ENCODE measurements at regions not wholly inside any gene's neighbourhood (a gene's known extent, or its start where the extent isn't known, plus 50 kb on each side); places are given as distances from the start of the nearest gene placed in this dataset.

DNA sequence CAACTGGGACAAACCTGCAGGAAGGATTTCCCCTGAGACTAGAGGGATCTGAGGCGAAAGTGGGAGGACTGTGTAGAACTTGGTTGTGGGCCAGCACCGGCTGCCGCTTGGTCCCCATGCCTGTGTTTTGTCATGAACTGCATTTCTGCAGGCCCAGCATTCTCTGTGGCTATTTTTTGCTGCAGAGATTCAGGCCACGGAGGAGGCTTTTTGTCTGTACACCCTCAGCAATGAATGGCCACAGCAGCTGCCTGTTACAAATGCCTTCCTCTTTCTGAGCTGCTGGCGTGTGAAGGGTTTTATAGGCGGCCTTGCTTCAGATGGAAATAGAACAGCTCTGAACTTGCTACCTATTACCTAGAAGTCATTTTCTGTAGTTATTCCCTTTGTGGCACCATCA lies 164.4 kb downstream of the SH2D4B start:
- DNase-seq (ENCODE audit: low spot score in 2 of 2) = no peak
- H3K27me3 ChIP-seq = no peaks in the 10 kb centered on the region
- no peak overlapping the region for H3K27ac ChIP-seq
- 35 to 40% methylated on average over 6 of the region's 6 CpGs for WGBS, 2 donors
- H3K4me3 ChIP-seq = no peak overlapping the region
- peaks cover 0 to 4% (median 0%) of the 10 kb centered on the region in 4 donors for H3K4me1 ChIP-seq
- no peaks in the 10 kb centered on the region for H3K9me3 ChIP-seq
- no peaks in the 10 kb centered on the region for H3K36me3 ChIP-seq
- no peak for TF ChIP-seq EP300 (IDR thresholded peaks at IDR 0.05)
- no peak for TF ChIP-seq POLR2A (IDR thresholded peaks at IDR 0.05)
- TF ChIP-seq, protein P1, sequence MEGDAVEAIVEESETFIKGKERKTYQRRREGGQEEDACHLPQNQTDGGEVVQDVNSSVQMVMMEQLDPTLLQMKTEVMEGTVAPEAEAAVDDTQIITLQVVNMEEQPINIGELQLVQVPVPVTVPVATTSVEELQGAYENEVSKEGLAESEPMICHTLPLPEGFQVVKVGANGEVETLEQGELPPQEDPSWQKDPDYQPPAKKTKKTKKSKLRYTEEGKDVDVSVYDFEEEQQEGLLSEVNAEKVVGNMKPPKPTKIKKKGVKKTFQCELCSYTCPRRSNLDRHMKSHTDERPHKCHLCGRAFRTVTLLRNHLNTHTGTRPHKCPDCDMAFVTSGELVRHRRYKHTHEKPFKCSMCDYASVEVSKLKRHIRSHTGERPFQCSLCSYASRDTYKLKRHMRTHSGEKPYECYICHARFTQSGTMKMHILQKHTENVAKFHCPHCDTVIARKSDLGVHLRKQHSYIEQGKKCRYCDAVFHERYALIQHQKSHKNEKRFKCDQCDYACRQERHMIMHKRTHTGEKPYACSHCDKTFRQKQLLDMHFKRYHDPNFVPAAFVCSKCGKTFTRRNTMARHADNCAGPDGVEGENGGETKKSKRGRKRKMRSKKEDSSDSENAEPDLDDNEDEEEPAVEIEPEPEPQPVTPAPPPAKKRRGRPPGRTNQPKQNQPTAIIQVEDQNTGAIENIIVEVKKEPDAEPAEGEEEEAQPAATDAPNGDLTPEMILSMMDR (IDR thresholded peaks at IDR 0.05) = no peak

DNA sequence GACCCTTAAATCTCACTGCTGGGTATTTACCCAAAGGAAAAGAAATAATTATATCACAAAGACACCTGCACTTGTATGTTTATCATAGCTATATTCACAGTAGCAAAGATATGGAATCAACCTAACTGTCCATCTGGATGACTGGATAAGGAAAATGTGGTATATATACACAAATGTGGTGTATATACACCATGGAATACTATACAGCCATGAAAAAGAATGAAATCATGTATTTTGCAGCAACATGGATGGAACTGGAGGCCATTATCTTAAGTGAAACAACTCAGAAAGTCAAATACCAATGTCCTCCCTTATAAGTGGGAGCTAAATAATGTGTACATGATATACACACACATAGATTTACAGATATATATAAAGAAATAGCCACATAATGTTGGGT lies 168.2 kb downstream of the SH2D4B start:
- no peak for DNase-seq (ENCODE audit: low spot score in 2 of 2)
- no peak overlapping the region for H3K4me3 ChIP-seq
- no peak for TF ChIP-seq EP300 (IDR thresholded peaks at IDR 0.05)
- TF ChIP-seq POLR2A (IDR thresholded peaks at IDR 0.05) = no peak
- TF ChIP-seq, protein P1 (IDR thresholded peaks at IDR 0.05) = no peak
- H3K36me3 ChIP-seq = no peaks in the 10 kb centered on the region
- no peaks in the 10 kb centered on the region for H3K9me3 ChIP-seq
- H3K27me3 ChIP-seq = no peaks in the 10 kb centered on the region
- H3K27ac ChIP-seq = no peak overlapping the region
- no peaks in the 10 kb centered on the region for H3K4me1 ChIP-seq

DNA sequence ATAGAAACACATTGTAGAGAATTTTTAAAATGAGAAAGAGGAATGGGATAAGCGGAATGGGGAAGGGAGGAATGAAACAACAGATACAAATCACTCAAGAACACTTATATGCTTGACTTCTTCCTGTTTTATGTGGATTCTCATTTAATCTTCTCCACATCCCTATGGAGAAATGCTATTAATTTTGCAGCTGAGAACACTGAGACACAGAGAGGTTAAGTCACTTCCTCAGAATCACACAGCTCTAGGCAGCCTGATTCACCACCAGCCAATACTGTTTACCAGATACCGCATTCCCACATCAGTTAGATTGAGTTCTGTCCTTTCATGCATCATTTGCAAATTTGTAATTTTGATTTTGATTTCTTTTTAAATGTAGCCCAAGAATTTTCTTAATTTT lies 170.5 kb downstream of the SH2D4B start:
- no peaks in the 10 kb centered on the region for H3K9me3 ChIP-seq
- 90 to 95% methylated on average over 2 of the region's 2 CpGs for WGBS, 2 donors

GRCh38 chr10:80708808-80709207 lies 171.1 kb downstream of the SH2D4B start:
- Histone ChIP-seq H3K4me3 (no peak overlapping the region), H3K27me3 (no peaks in the 10 kb centered on the region), H3K9me3 (no peaks in the 10 kb centered on the region), H3K27ac (no peak overlapping the region), H3K36me3 (no peaks in the 10 kb centered on the region), H3K4me1 (no peaks in the 10 kb centered on the region)
- no peak for DNase-seq (ENCODE audit: low spot score in 2 of 2)
- TF ChIP-seq POLR2A (IDR thresholded peaks at IDR 0.05) (no peak), EP300 (IDR thresholded peaks at IDR 0.05) (no peak)
- TF ChIP-seq, protein P1 (IDR thresholded peaks at IDR 0.05) = no peak
- WGBS, 2 donors = 78 to 86% methylated on average over 1 of the region's 1 CpG

More for the DNA sequence above, 170.5 kb downstream of the SH2D4B start:
- Histone ChIP-seq H3K4me3 (no peak overlapping the region), H3K36me3 (no peaks in the 10 kb centered on the region), H3K27me3 (no peaks in the 10 kb centered on the region), H3K4me1 (no peaks in the 10 kb centered on the region), H3K27ac (no peak overlapping the region)
- no peak for DNase-seq (ENCODE audit: low spot score in 2 of 2)
- TF ChIP-seq EP300 (IDR thresholded peaks at IDR 0.05) = no peak
- TF ChIP-seq, protein P1 (IDR thresholded peaks at IDR 0.05) = no peak
- no peak for TF ChIP-seq POLR2A (IDR thresholded peaks at IDR 0.05)

DNA sequence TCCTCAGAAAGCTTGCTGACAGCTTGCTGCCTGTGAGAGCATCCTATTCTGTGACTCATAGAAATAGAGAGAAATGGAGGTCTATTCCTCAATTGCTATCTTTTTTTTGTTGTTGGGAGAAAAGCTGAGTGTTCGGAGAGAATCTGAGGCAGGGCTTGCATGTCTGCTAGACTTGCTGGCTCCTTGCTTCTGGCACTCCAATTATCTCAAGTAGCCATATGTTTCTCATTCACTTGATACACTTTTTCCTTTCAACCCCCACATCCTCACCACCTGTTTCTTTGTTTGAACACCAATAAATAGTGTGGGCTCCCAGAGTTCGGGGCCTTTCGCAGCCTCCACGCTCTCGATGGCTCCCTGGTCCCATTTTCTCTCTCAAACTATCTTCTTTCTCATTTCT lies 172.2 kb downstream of the SH2D4B start:
- TF ChIP-seq POLR2A (IDR thresholded peaks at IDR 0.05) (no peak), EP300 (IDR thresholded peaks at IDR 0.05) (no peak)
- TF ChIP-seq, protein P1 (IDR thresholded peaks at IDR 0.05) = no peak
- no peaks in the 10 kb centered on the region for H3K9me3 ChIP-seq
- 66 to 72% methylated on average over 5 of the region's 5 CpGs for WGBS, 2 donors

More for the DNA sequence above, 172.2 kb downstream of the SH2D4B start:
- no peak overlapping the region for H3K4me3 ChIP-seq
- no peaks in the 10 kb centered on the region for H3K4me1 ChIP-seq
- DNase-seq (ENCODE audit: low spot score in 2 of 2) = no peak
- H3K27ac ChIP-seq = no peak overlapping the region
- no peaks in the 10 kb centered on the region for H3K27me3 ChIP-seq
- no peaks in the 10 kb centered on the region for H3K36me3 ChIP-seq

All from tibial nerve (tissue), 4 donors.